GM18909 (cell line): ENCODE measurements at regions not wholly inside any gene's neighbourhood (a gene's known extent, or its start where the extent isn't known, plus 50 kb on each side); places are given as distances from the start of the nearest gene placed in this dataset.

ENCODE experiments used
- ATAC-seq: cut with Tn5 transposase; IDR thresholded peaks from one replicate; pipeline ENCODE4 v1.9.1; 2021; ENCODE audit warnings: mild to moderate bottlenecking; ENCODE audit not compliant: unreplicated experiment, poor library complexity

GRCh38 chrX:19172741-19173140 is 50.5 kb upstream of the ADGRG2 start:
- no peak for ATAC-seq

- ATAC-seq = no peak
These were observed 52.2 kb upstream of the ADGRG2 start for GRCh38 chrX:19174401-19175025.

- ATAC-seq = no peak
These were observed 54.8 kb upstream of the ADGRG2 start for GRCh38 chrX:19176901-19177630.

GRCh38 chrX:19177721-19178120 is 55.5 kb upstream of the ADGRG2 start:
- ATAC-seq = no peak

- ATAC-seq = no peak
These were observed 56.1 kb upstream of the ADGRG2 start for GRCh38 chrX:19178402-19178801.

GRCh38 chrX:19179389-19179788 is 57.1 kb upstream of the ADGRG2 start:
- no peak for ATAC-seq

GRCh38 chrX:19181345-19181744 is 59.1 kb upstream of the ADGRG2 start:
- ATAC-seq = no peak

- no peak for ATAC-seq
These were observed 60.5 kb upstream of the ADGRG2 start for GRCh38 chrX:19182785-19183184.

GRCh38 chrX:19183761-19184477 is 61.7 kb upstream of the ADGRG2 start:
- no peak for ATAC-seq

- ATAC-seq = no peak
These were observed 66.3 kb upstream of the ADGRG2 start for GRCh38 chrX:19188566-19188965.

GRCh38 chrX:19190902-19191301 is 68.6 kb upstream of the ADGRG2 start:
- ATAC-seq = no peak

- ATAC-seq = no peak
These were observed 71.3 kb upstream of the ADGRG2 start for GRCh38 chrX:19193565-19193964.

GRCh38 chrX:19194285-19195242 is 72.3 kb upstream of the ADGRG2 start:
- peak; percentile 53 for ATAC-seq

- peak; percentile 53 for ATAC-seq
These were observed 73.0 kb upstream of the ADGRG2 start for GRCh38 chrX:19195243-19195610.

GRCh38 chrX:19198473-19198872 is 76.2 kb upstream of the ADGRG2 start:
- ATAC-seq = no peak

GRCh38 chrX:19202171-19202570 is 79.9 kb upstream of the ADGRG2 start:
- ATAC-seq = no peak

GRCh38 chrX:19204636-19205035 is 82.4 kb upstream of the ADGRG2 start:
- ATAC-seq = no peak

- ATAC-seq = no peak
These were observed 89.8 kb upstream of the ADGRG2 start for GRCh38 chrX:19212037-19212436.

GRCh38 chrX:19213610-19214152 is 91.4 kb upstream of the ADGRG2 start:
- no peak for ATAC-seq

- no peak for ATAC-seq
These were observed 92.0 kb upstream of the ADGRG2 start for GRCh38 chrX:19214311-19214710.
